ENCODE measurements at regions not wholly inside any gene's neighbourhood (a gene's known extent, or its start where the extent isn't known, plus 50 kb on each side); places are given as distances from the start of the nearest gene placed in this dataset.

DNA sequence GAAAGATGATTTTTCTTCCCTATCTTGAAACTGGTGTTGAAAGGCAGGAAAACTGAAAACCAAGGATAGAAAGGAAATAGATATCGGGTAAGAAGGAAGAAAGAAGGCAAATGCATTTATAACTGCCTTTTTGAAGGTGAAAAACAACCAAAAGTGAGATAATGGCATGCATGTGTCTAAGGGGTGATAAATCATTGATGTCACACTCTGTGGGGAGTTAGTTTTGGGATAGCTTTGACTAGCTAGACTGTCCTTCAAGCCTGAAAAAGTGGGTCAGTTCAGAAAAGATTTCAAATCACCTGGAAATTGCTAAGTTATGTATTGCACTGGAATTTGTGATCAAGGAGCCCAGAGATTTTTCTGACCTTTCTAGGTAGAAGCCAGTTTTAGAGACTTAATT, 142.2 kb upstream of the UMPS start:
- Histone ChIP-seq H3K4me3 (ENCODE audit: extremely low read depth in 1 of 4, insufficient read depth in 2 of 4, low read depth in 3 of 4, low read length in 4 of 4) (no peak overlapping the region), H2AFZ (ENCODE audit: low read length) (no peak overlapping the region), H2BK120ac (replicated peaks; ENCODE audit: low read depth, low read length) (no peak overlapping the region), H3K27me3 (replicated peaks in 1 of 4; ENCODE audit: control insufficient read depth in 3 of 4, extremely low read depth in 1 of 4, insufficient read depth in 3 of 4, low read length in 3 of 4) (peaks cover 12 to 34% (median 31%) of the 10 kb centered on the region in 4 experiments), H3K4me1 (replicated peaks in 1 of 4; ENCODE audit: control insufficient read depth in 3 of 4, insufficient read depth in 4 of 4, low read length in 3 of 4) (peaks cover 10 to 30% (median 18%) of the 10 kb centered on the region in 4 experiments), H4K5ac (ENCODE audit: insufficient read length, low read depth, low read length) (no peak overlapping the region), H2AK5ac (ENCODE audit: low read depth, low read length) (no peak overlapping the region), H2BK12ac (ENCODE audit: low read depth, low read length) (no peak overlapping the region), H2BK20ac (ENCODE audit: low read length) (no peak overlapping the region), H4K8ac (ENCODE audit: extremely low read depth, insufficient read depth, low read length) (no peak overlapping the region), H3K79me1 (ENCODE audit: low read depth, low read length) (no peaks in the 10 kb centered on the region), H3K79me2 (ENCODE audit: control insufficient read depth in 1 of 2, insufficient read depth in 2 of 2, low read length in 2 of 2) (no peaks in the 10 kb centered on the region), H3K27ac (ENCODE audit: low read depth, low read length) (no peak overlapping the region), H3K36me3 (ENCODE audit: control insufficient read depth in 2 of 4, insufficient read depth in 4 of 4, low read length in 3 of 4) (no peaks in the 10 kb centered on the region), H3K9ac (replicated peaks in 1 of 4; ENCODE audit: extremely low read depth in 1 of 4, low read depth in 3 of 4, low read length in 3 of 4) (no peak overlapping the region), H3K9me3 (ENCODE audit: insufficient read depth in 2 of 2, low read depth in 1 of 2, low read length in 1 of 2) (no peaks in the 10 kb centered on the region), H2BK5ac (ENCODE audit: low read depth, low read length) (no peak overlapping the region), H3K4me2 (ENCODE audit: insufficient read depth in 1 of 2, low read depth in 2 of 2, low read length in 2 of 2) (no peak overlapping the region), H4K91ac (replicated peaks; ENCODE audit: insufficient read length, low read length) (no peak overlapping the region), H3K23me2 (ENCODE audit: low read depth, low read length) (peaks cover 21% of the 10 kb centered on the region; the same call in 1 of the 2 replicates), H3K56ac (replicated peaks; ENCODE audit: insufficient read length, low read depth, low read length) (no peak overlapping the region), H3K14ac (ENCODE audit: insufficient read length) (no peak overlapping the region), H2BK15ac (ENCODE audit: low read length) (no peak overlapping the region), H4K20me1 (replicated peaks in 1 of 2; ENCODE audit: control insufficient read depth in 1 of 2, insufficient read depth in 2 of 2, low read length in 2 of 2) (no peaks in the 10 kb centered on the region), H3K18ac (ENCODE audit: extremely low read depth, low read length) (no peak overlapping the region), H3K23ac (ENCODE audit: insufficient read length) (no peak overlapping the region), H3K4ac (replicated peaks; ENCODE audit: insufficient read length, low read depth, low read length) (no peak overlapping the region)
- CTCF ChIA-PET (ENCODE audit: partially characterized antibody) = interaction anchor here (0.9 to 2.2 kb wide), 2 partner anchors 17 to 99 kb away, joined by 3 to 7 read pairs; no protein-coding TSS in a partner anchor
- no peak for TF ChIP-seq POLR2A (IDR thresholded peaks at IDR 0.05; ENCODE audit: control extremely low read depth in 1 of 2, low read depth in 2 of 2, low read length in 2 of 2)
- TF ChIP-seq SP4 (IDR thresholded peaks at IDR 0.05; ENCODE audit: low read length) = no peak
- TF ChIP-seq CEBPB (IDR thresholded peaks at IDR 0.05; ENCODE audit: low read depth, low read length) = no peak
- DNase-seq (ENCODE audit: low read depth in 1 of 2, low spot score in 2 of 2) (no peak), FAIRE-seq (no peak)
- 80% methylated on average over 1 of the region's 1 CpG; no CpG with 5 or more reads in 1 of the 2 experiments for WGBS, 2 experiments (ENCODE audit: extremely low coverage in 1 of 2, insufficient coverage in 1 of 2, insufficient read length in 1 of 2, insufficient replicate concordance in 2 of 2, low coverage in 1 of 2, low lambda C conversion rate in 2 of 2, missing lambda C conversion rate in 1 of 2)
- POLR2A ChIA-PET (ENCODE audit: partially characterized antibody) = no interaction called here
